ENCODE measurements at regions not wholly inside any gene's neighbourhood (a gene's known extent, or its start where the extent isn't known, plus 50 kb on each side); places are given as distances from the start of the nearest gene placed in this dataset.

DNA sequence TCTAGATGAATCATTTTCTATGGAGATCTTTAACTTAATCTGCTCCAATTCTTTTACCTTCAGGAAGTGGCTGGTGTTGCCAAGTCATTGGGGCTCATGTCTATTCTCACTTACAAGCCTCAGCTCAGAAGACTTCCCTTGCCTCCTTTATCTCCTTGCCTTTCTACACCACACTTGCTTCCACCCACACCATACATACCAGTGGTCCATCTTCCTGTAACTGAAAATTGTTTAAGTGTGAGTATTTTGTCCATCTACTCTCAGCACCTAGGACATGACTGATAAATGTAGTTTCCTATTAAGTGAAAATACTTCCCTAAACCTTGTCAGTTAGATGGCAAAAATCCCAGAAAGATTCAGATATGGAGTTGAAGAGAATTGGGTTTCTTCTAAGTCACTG lies 199.7 kb upstream of the CPNE8 start:
- no peak overlapping the region for H3K4me3 Mint-ChIP-seq
- peaks cover 3% of the 10 kb centered on the region for H3K27me3 Mint-ChIP-seq
- no peak overlapping the region for H3K27ac Mint-ChIP-seq
- H3K4me1 Mint-ChIP-seq, result no peaks in the 10 kb centered on the region
- DNase-seq, result no peak
- H3K9me3 Mint-ChIP-seq, result no peaks in the 10 kb centered on the region
- no peaks in the 10 kb centered on the region for H3K36me3 Mint-ChIP-seq (ENCODE audit: low read depth)
- POLR2A ChIA-PET, result no interaction called here
- CTCF ChIA-PET, result no interaction called here

DNA sequence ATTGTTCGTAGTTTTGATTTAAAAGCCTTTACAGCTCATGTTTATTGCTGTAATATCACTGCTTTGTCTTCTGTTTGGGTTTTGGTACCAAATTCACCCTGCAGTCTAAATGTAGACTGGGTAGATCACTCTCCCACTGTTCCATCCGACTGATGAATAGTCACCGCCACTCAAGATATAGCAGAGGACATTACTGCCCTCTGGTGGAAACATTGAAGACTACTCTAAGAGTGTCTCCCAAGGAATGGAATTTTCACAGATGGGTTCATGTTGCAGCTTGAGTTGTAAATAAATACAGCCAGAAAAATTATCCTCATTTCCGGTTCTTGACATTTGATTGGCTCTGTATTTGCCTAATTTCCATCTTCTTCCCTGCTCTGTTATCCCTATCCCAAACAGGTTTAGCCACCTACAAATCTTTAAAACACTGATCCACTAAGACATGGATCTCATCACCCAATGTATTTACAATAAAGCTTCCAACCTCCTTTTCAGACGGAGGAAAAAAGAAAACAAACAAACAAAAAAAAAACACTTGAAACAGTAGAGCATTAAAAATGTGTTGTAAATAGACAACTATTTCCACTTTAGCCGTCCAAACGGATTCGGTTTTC lies 198.3 kb upstream of the CPNE8 start:
- POLR2A ChIA-PET, result no interaction called here
- Mint-ChIP-seq H3K9me3 (no peaks in the 10 kb centered on the region), H3K27me3 (no peaks in the 10 kb centered on the region), H3K27ac (no peak overlapping the region), H3K4me3 (no peak overlapping the region), H3K4me1 (no peaks in the 10 kb centered on the region), H3K36me3 (ENCODE audit: low read depth) (no peaks in the 10 kb centered on the region)
- CTCF ChIA-PET, result no interaction called here
- DNase-seq, result peak; percentile 37

DNA sequence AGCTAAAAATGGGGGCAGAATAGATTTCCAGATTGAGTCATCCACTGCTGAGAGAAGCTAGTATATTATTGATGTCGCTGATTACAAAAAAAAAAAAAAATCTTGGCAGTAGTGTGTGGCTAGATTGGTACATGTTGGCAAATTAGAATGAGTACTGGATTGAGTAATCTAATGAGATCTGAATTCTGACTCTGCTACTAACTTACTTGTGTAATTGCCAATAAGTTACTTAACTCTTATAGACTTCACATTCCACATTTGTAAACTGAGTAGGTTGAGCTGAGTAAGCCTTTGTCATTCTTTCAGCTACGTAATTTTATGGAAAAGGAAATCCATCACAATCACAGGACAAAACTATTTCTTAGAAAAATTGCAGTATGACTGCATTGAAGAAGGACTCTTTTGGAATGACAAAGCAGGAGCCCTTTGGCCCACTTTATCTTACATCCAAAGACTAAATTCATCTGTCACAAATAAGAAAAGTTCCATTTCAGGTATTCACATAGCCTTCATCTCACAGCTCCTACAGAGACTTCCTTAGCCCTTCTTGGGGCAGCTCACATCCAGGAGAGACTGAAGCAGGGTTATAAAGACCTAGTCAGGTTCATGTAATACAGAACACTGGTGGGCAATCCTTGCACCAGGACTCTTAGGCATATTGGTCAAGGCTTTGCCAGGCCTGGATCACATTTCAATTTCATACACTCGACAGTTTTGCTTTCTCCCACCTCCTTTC lies 197.3 kb upstream of the CPNE8 start:
- CTCF ChIA-PET, result no interaction called here
- H3K27ac Mint-ChIP-seq, result no peak overlapping the region
- H3K27me3 Mint-ChIP-seq, result no peaks in the 10 kb centered on the region
- no peak overlapping the region for H3K4me3 Mint-ChIP-seq
- no peaks in the 10 kb centered on the region for H3K9me3 Mint-ChIP-seq
- DNase-seq, result no peak
- H3K36me3 Mint-ChIP-seq (ENCODE audit: low read depth), result no peaks in the 10 kb centered on the region
- POLR2A ChIA-PET, result no interaction called here
- H3K4me1 Mint-ChIP-seq, result no peaks in the 10 kb centered on the region

GRCh38 chr12:39095636-39096330 lies 190.4 kb upstream of the CPNE8 start:
- DNase-seq, result no peak

GRCh38 chr12:39081910-39082309 lies 176.5 kb upstream of the CPNE8 start:
- Mint-ChIP-seq H3K36me3 (ENCODE audit: low read depth) (no peaks in the 10 kb centered on the region), H3K9me3 (no peaks in the 10 kb centered on the region), H3K27ac (no peak overlapping the region), H3K27me3 (no peaks in the 10 kb centered on the region), H3K4me1 (no peaks in the 10 kb centered on the region), H3K4me3 (no peak overlapping the region)
- CTCF ChIA-PET, result no interaction called here
- DNase-seq, result no peak
- POLR2A ChIA-PET, result no interaction called here

More at GRCh38 chr12:39095636-39096330, 190.4 kb upstream of the CPNE8 start:
- ChIA-PET CTCF (interaction anchor here (0.6 kb wide), 1 partner anchor 805 kb away, joined by 3 read pairs; no protein-coding TSS in a partner anchor), POLR2A (no interaction called here)
- H3K27ac Mint-ChIP-seq, result no peak overlapping the region
- no peaks in the 10 kb centered on the region for H3K36me3 Mint-ChIP-seq (ENCODE audit: low read depth)
- H3K27me3 Mint-ChIP-seq, result no peaks in the 10 kb centered on the region
- no peaks in the 10 kb centered on the region for H3K4me1 Mint-ChIP-seq
- H3K4me3 Mint-ChIP-seq, result no peak overlapping the region
- H3K9me3 Mint-ChIP-seq, result no peaks in the 10 kb centered on the region

GRCh38 chr12:39077226-39077625 lies 171.8 kb upstream of the CPNE8 start:
- DNase-seq, result no peak
- ChIA-PET CTCF (no interaction called here), POLR2A (no interaction called here)
- Mint-ChIP-seq H3K27me3 (no peaks in the 10 kb centered on the region), H3K4me3 (no peak overlapping the region), H3K4me1 (no peaks in the 10 kb centered on the region), H3K27ac (no peak overlapping the region), H3K36me3 (ENCODE audit: low read depth) (no peaks in the 10 kb centered on the region), H3K9me3 (no peaks in the 10 kb centered on the region)

- Mint-ChIP-seq H3K4me1 (no peaks in the 10 kb centered on the region), H3K36me3 (ENCODE audit: low read depth) (no peaks in the 10 kb centered on the region), H3K27ac (no peak overlapping the region), H3K9me3 (no peaks in the 10 kb centered on the region), H3K4me3 (no peak overlapping the region), H3K27me3 (no peaks in the 10 kb centered on the region)
- no peak for DNase-seq
- CTCF ChIA-PET, result no interaction called here
- POLR2A ChIA-PET, result no interaction called here
Measured at GRCh38 chr12:39074063-39074462, 168.7 kb upstream of the CPNE8 start.

DNA sequence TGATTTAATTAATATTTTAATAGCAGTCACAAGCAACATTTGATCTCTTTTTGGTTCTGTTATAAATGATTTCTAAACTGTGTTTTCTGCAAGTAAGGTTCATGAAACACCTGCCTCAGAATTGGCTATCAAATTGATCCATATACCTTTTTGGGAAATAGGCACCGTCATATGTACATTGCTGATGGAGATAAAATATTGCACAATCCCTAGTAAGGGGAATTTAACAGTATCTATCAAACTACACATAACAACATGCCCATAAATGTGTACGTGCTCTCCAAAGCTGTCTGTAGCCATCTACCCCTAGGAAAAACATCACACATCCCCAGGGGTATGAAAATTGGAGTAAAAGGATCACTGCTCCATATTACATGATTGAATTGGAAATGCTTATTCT lies 167.3 kb upstream of the CPNE8 start:
- ChIA-PET CTCF (no interaction called here), POLR2A (no interaction called here)
- Mint-ChIP-seq H3K9me3 (no peaks in the 10 kb centered on the region), H3K27ac (no peak overlapping the region), H3K4me3 (no peak overlapping the region), H3K4me1 (no peaks in the 10 kb centered on the region), H3K27me3 (no peaks in the 10 kb centered on the region), H3K36me3 (ENCODE audit: low read depth) (no peaks in the 10 kb centered on the region)
- DNase-seq, result no peak

GRCh38 chr12:39071611-39072010 lies 166.2 kb upstream of the CPNE8 start:
- no peak overlapping the region for H3K27ac Mint-ChIP-seq
- H3K27me3 Mint-ChIP-seq, result no peaks in the 10 kb centered on the region
- no peaks in the 10 kb centered on the region for H3K4me1 Mint-ChIP-seq
- no peak for DNase-seq
- ChIA-PET CTCF (no interaction called here), POLR2A (no interaction called here)
- H3K9me3 Mint-ChIP-seq, result no peaks in the 10 kb centered on the region
- no peak overlapping the region for H3K4me3 Mint-ChIP-seq
- no peaks in the 10 kb centered on the region for H3K36me3 Mint-ChIP-seq (ENCODE audit: low read depth)

DNA sequence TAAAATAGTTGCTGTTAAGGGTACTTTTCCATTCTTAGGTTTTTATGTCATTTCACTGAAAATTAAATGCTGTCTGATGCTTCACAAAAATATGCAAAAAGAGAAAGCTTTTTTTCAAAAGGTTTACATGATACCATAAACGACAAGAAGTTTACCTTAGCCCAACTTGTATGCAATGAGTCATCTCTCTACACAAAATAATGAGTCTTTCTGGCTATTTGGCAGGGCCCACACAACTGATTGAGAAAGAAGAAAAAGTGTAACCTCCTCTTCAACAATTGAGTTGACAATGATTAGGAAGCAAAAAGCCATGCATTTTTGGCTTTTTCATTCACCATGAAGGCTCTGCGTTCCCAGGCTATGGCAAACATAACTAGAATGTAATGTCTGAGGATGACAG lies 165.4 kb upstream of the CPNE8 start:
- H3K36me3 Mint-ChIP-seq (ENCODE audit: low read depth), result no peaks in the 10 kb centered on the region
- no peaks in the 10 kb centered on the region for H3K27me3 Mint-ChIP-seq
- H3K4me1 Mint-ChIP-seq, result no peaks in the 10 kb centered on the region
- ChIA-PET POLR2A (no interaction called here), CTCF (no interaction called here)
- no peak for DNase-seq
- no peak overlapping the region for H3K4me3 Mint-ChIP-seq
- no peaks in the 10 kb centered on the region for H3K9me3 Mint-ChIP-seq
- H3K27ac Mint-ChIP-seq, result no peak overlapping the region

DNA sequence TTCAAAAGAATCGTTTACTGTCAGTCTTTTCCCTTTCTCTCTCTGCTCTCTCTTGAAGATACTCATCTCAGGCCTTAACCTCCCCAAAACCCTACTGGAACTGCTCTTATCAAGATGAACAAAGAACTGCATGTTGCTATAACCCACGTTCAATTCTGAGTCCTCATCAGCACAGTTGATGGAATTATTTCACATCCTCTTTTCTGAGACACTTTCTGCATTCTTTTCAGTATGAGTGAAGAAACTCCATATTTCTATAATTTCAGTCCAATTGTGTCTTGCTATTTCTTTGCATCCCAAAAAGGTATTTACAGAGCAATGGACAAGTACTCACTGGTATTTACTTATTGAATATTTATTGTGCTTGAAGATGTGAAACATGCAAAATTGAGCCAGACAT lies 160.1 kb upstream of the CPNE8 start:
- Mint-ChIP-seq H3K36me3 (ENCODE audit: low read depth) (no peaks in the 10 kb centered on the region), H3K4me1 (no peaks in the 10 kb centered on the region), H3K27ac (no peak overlapping the region), H3K9me3 (no peaks in the 10 kb centered on the region), H3K27me3 (no peaks in the 10 kb centered on the region), H3K4me3 (no peak overlapping the region)
- ChIA-PET POLR2A (no interaction called here), CTCF (no interaction called here)
- DNase-seq, result no peak

- Mint-ChIP-seq H3K27ac (no peak overlapping the region), H3K4me1 (no peaks in the 10 kb centered on the region), H3K9me3 (no peaks in the 10 kb centered on the region), H3K27me3 (no peaks in the 10 kb centered on the region), H3K36me3 (ENCODE audit: low read depth) (no peaks in the 10 kb centered on the region), H3K4me3 (no peak overlapping the region)
- ChIA-PET CTCF (no interaction called here), POLR2A (no interaction called here)
- DNase-seq, result no peak
Measured at GRCh38 chr12:39064708-39065107, 159.3 kb upstream of the CPNE8 start.

- Mint-ChIP-seq H3K9me3 (no peaks in the 10 kb centered on the region), H3K4me1 (no peaks in the 10 kb centered on the region), H3K36me3 (ENCODE audit: low read depth) (no peaks in the 10 kb centered on the region), H3K27ac (no peak overlapping the region), H3K4me3 (no peak overlapping the region), H3K27me3 (no peaks in the 10 kb centered on the region)
- POLR2A ChIA-PET, result no interaction called here
- CTCF ChIA-PET, result no interaction called here
- no peak for DNase-seq
Measured at GRCh38 chr12:39062266-39062996, 157.0 kb upstream of the CPNE8 start.

Data from activated CD4-positive, alpha-beta T cell treated with anti-CD3 and anti-CD28 coated beads, Interleukin-2, amount 10 ng/mL, durations not matched to agents 7 days and 5 days (primary cell).